HG03103 (cell line): ENCODE measurements at regions not wholly inside any gene's neighbourhood (a gene's known extent, or its start where the extent isn't known, plus 50 kb on each side); places are given as distances from the start of the nearest gene placed in this dataset.
A peak's percentile ranks its signal among the peaks of the same experiment; 100 is the strongest.

Experiments
- ATAC-seq: cut with Tn5 transposase; IDR thresholded peaks from one replicate; pipeline ENCODE4 v1.9.1; 2021; ENCODE audit warnings: low read depth; ENCODE audit not compliant: unreplicated experiment

GRCh38 chr1:82686774-82687173, 886.0 kb downstream of the ADGRL2 start:
- ATAC-seq, result no peak

GRCh38 chr1:82646888-82647287, 846.2 kb downstream of the ADGRL2 start:
- ATAC-seq, result no peak

GRCh38 chr1:82646336-82646735, 845.6 kb downstream of the ADGRL2 start:
- no peak for ATAC-seq

- no peak for ATAC-seq
Measured at GRCh38 chr1:82644186-82644915, 843.6 kb downstream of the ADGRL2 start.

- ATAC-seq, result no peak
Measured at GRCh38 chr1:82640352-82640751, 839.6 kb downstream of the ADGRL2 start.

GRCh38 chr1:82634266-82634665, 833.5 kb downstream of the ADGRL2 start:
- no peak for ATAC-seq

GRCh38 chr1:82632155-82632554, 831.4 kb downstream of the ADGRL2 start:
- no peak for ATAC-seq

- no peak for ATAC-seq
Measured at GRCh38 chr1:82628887-82629286, 828.2 kb downstream of the ADGRL2 start.

- ATAC-seq, result no peak
Measured at GRCh38 chr1:82625537-82625936, 824.8 kb downstream of the ADGRL2 start.

GRCh38 chr1:82621076-82621475, 820.3 kb downstream of the ADGRL2 start:
- no peak for ATAC-seq

- ATAC-seq, result no peak
Measured at GRCh38 chr1:82614090-82614489, 813.4 kb downstream of the ADGRL2 start.

- no peak for ATAC-seq
Measured at GRCh38 chr1:82612986-82613385, 812.3 kb downstream of the ADGRL2 start.

GRCh38 chr1:82606546-82606945, 805.8 kb downstream of the ADGRL2 start:
- no peak for ATAC-seq

GRCh38 chr1:82604524-82604923, 803.8 kb downstream of the ADGRL2 start:
- no peak for ATAC-seq

GRCh38 chr1:82600314-82600713, 799.6 kb downstream of the ADGRL2 start:
- ATAC-seq, result no peak

- no peak for ATAC-seq
Measured at GRCh38 chr1:82598812-82599211, 798.1 kb downstream of the ADGRL2 start.

GRCh38 chr1:82598337-82598736, 797.6 kb downstream of the ADGRL2 start:
- no peak for ATAC-seq

- no peak for ATAC-seq
Measured at GRCh38 chr1:82597649-82598048, 796.9 kb downstream of the ADGRL2 start.

GRCh38 chr1:82597141-82597540, 796.4 kb downstream of the ADGRL2 start:
- ATAC-seq, result no peak

- ATAC-seq, result no peak
Measured at GRCh38 chr1:82593561-82593960, 792.8 kb downstream of the ADGRL2 start.

- no peak for ATAC-seq
Measured at GRCh38 chr1:82589588-82589987, 788.9 kb downstream of the ADGRL2 start.

GRCh38 chr1:82587371-82587770, 786.6 kb downstream of the ADGRL2 start:
- ATAC-seq, result no peak

- ATAC-seq, result peak; percentile 58
Measured at GRCh38 chr1:82586473-82586872, 785.7 kb downstream of the ADGRL2 start.
